C4-2B (cell line): ENCODE measurements at regions not wholly inside any gene's neighbourhood (a gene's known extent, or its start where the extent isn't known, plus 50 kb on each side); places are given as distances from the start of the nearest gene placed in this dataset.

Experiments
- ZFX ChIP-seq: fragments of 450-650 bp; IDR thresholded peaks from 2 replicates; pipeline ENCODE4 v1.6.1; 2017
- TF ChIP-seq, protein P1 (sequence below): fragments of 450-650 bp; conservative IDR thresholded peaks from 2 replicates; pipeline ENCODE4 v1.5.1; 2017; ENCODE audit warnings: mild to moderate bottlenecking

DNA sequence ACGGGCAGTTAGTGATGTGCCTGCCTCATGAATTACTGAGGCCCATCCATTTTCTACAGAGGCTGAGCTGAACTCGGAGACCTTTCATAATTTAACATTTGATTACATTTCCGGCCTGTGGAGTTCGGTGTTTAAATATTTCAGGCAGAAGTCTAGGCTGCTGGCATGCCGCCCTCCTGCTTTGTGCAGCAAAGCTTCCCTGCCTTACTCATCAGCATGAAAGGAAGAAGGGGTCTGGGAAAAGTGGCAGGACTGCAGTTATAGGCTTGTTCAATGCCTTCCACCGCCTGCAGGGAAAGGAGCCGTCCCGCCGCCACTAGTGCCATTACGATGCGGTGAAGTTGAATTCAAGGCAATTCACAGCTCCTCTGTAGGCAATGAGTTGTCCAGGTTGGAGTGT is 527.9 kb downstream of the NPHP4 start:
- TF ChIP-seq, protein P1, sequence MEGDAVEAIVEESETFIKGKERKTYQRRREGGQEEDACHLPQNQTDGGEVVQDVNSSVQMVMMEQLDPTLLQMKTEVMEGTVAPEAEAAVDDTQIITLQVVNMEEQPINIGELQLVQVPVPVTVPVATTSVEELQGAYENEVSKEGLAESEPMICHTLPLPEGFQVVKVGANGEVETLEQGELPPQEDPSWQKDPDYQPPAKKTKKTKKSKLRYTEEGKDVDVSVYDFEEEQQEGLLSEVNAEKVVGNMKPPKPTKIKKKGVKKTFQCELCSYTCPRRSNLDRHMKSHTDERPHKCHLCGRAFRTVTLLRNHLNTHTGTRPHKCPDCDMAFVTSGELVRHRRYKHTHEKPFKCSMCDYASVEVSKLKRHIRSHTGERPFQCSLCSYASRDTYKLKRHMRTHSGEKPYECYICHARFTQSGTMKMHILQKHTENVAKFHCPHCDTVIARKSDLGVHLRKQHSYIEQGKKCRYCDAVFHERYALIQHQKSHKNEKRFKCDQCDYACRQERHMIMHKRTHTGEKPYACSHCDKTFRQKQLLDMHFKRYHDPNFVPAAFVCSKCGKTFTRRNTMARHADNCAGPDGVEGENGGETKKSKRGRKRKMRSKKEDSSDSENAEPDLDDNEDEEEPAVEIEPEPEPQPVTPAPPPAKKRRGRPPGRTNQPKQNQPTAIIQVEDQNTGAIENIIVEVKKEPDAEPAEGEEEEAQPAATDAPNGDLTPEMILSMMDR, result no peak
- no peak for TF ChIP-seq ZFX
